NCI-H146 (cell line): ENCODE measurements at regions not wholly inside any gene's neighbourhood (a gene's known extent, or its start where the extent isn't known, plus 50 kb on each side); places are given as distances from the start of the nearest gene placed in this dataset.

Experiments used
- DNase-seq: peaks from one replicate; lab custom pipeline; 2025; lab: John Stamatoyannopoulos, UW

GRCh38 chr2:67240507-67240906 is 156.6 kb upstream of the ETAA1 start:
- no peak for DNase-seq

GRCh38 chr2:67241453-67241852 is 155.7 kb upstream of the ETAA1 start:
- no peak for DNase-seq

- DNase-seq = no peak
Measured at GRCh38 chr2:67242456-67242855, 154.7 kb upstream of the ETAA1 start.

- peak; percentile 5 for DNase-seq
Measured at GRCh38 chr2:67243919-67244318, 153.2 kb upstream of the ETAA1 start.

DNA sequence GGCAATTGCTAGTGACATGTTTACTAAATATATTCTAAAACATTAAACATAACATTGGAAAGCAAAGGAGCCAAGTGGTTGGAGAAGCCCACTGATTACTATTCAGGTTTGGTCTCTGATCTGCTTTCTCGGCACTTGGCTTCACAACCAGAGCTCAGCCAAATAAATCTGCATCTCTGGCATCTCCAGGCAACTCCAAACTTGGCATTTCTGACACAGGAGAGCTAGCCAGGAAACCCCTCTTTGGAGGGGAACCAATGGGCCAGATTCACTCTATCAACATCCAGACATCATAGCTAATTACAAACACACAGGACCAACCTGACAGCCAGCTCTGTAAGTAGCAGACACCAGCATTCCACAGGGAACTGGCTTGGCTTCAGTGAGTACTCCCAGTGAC is 150.3 kb upstream of the ETAA1 start:
- no peak for DNase-seq

GRCh38 chr2:67251741-67252140 is 145.4 kb upstream of the ETAA1 start:
- DNase-seq = no peak

GRCh38 chr2:67255933-67256615 is 141.1 kb upstream of the ETAA1 start:
- no peak for DNase-seq

DNA sequence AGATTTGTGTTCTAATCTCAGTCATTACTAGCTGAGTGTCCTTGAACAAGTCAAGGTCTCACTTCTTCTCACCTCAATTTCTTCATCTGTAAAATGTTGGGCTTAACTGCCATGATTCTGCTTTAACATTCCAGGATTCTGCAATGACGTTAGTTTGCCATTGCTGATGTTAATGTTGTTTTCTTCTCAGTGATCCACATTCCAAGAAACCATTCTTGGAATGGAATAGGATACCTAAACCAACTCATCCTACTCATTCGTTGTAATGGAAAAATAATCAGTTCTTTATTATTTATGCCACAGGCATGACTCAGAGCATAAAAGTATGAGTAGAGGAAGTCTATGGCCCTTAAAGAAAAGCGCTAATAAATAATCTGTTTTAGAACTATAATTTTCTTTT is 140.2 kb upstream of the ETAA1 start:
- no peak for DNase-seq

DNA sequence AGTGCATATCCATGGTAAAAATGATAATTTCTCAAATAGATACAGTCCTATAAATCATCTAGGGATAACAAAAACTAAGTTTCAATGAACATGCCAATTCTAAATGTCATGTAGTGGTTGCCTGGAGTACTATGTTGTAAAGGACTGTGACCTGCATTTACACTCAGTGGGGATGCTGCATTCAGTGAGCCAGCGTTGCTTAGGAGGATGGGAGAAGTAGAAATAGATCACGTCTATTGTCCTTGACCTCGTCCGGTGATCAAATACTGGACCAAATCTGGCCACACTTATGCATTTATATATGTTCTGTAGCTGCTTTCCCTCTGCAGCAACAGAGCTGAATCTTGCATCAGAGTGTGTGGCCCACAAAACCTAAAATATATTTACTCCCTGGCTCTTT is 139.0 kb upstream of the ETAA1 start:
- DNase-seq = no peak

GRCh38 chr2:67258831-67259230 is 138.3 kb upstream of the ETAA1 start:
- no peak for DNase-seq

DNA sequence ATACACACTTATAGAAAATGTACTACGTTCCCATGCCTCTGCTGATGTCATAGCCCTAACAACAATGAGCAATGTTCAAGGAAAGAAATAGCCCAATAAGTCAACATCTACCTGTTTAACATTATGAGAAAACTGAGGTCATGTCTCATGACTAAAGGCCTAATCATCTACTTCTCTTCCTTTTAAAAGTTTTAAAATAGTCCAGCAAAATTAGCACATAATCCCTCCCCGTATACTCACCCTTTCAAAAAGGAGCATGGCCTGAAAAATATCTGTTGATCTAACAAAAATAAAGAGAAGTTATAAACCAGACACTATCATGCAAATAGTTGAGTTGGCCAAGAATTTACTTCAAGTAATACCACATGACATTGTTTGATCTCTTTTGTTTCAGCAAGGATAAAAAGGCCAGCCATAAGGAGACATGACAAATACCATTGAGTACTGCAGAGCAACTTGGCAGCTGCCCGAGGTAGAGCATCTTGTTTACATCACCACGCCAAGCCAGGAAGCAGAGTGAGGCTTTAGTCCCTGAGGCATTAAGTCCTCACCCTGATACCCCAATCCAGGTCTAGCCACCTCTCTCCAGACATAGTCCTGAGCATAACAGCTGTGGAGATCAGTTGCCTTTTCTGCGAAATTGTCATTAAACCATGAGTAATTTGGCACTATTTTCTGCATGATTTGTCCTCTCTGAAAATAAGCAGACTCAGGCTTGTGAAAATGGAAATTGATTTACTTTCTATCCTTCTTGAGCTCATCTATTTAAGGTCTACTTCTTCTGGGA is 137.4 kb upstream of the ETAA1 start:
- DNase-seq = no peak

DNA sequence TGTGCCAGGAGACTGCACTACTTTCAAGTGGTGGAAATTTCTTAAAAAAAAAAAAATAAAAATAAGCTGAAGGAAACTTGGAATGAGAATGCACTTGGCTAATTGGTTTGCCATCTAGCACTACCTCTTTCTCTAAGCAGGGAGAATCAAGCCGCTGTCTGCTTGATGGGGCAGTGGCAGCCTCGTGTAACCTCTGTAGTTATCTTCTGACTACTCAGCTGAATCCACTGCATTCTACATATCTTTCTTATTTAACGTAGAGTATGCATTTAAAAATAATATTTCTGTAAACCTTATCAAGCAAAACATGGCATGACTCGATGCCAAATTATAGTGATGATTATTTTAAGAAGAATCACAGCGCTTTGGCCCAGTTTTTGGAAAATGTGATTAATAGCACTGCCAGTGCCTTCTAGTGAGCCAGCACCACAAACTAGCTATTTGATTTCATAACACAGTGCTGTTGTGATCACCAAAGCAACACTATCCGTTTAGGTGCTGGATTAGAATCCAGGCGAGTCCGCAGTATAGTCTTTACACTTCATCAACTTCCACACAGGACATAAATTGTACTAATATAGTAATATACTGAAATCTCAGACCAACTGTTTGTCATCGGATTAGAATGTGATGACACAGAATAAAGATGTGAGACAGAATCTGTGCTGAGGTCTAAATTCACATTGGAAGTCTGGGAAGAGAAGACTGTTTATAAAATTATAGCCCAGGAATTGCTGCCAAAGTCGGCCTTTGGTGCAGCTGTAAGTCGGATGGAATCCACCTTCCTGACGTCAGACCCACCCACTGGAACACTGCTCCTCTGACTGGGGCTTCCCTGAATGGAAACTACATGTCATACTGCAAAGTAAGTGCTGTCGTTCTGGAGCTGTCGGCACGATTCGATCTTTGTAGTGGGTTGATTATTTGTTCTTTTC is 136.5 kb upstream of the ETAA1 start:
- no peak for DNase-seq

GRCh38 chr2:67267241-67267640 is 129.9 kb upstream of the ETAA1 start:
- DNase-seq = no peak

DNA sequence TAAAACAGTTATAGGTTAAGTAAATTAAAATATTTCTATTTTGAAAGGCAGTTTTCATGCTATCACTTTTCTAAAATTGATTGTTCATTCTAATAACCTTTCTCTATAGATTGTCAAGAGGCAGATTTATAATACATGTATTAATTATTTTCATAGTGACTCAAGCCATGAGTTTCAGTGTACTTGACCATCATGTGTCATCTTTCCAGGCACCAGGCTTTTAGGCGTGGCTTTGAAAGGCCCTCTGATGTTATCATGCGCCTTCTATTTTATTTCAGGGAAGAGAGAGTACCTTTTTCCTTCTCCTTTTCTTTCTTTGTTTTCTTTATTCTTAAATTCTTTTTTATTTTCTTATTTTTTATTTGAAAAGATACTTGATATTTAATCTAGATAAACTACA is 128.3 kb upstream of the ETAA1 start:
- DNase-seq = no peak

- DNase-seq = no peak
Measured at GRCh38 chr2:67272195-67272594, 124.9 kb upstream of the ETAA1 start.

DNA sequence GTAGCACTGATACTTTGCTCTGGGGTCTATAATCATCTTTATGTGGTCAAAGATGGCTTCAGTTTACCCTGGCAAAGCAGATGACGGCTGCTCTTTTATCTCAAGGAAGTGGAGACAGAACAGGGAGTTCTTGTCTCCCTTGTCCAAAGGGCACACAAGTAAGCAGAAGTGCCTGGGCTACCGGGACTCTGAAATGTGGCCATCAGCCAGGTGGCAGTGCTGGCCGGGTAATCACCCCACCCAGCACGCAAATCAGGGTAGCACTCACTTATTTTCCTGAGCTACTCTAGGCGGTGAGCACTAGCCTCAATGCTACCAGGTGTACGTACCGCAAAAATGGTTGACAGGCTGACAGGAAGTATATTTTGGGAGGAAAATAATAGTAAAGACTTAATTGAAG is 119.7 kb upstream of the ETAA1 start:
- no peak for DNase-seq

GRCh38 chr2:67281101-67281500 is 116.0 kb upstream of the ETAA1 start:
- no peak for DNase-seq

- DNase-seq = no peak
Measured at GRCh38 chr2:67283641-67284040, 113.5 kb upstream of the ETAA1 start.

- DNase-seq = no peak
Measured at GRCh38 chr2:67286981-67287759, 110.0 kb upstream of the ETAA1 start.

DNA sequence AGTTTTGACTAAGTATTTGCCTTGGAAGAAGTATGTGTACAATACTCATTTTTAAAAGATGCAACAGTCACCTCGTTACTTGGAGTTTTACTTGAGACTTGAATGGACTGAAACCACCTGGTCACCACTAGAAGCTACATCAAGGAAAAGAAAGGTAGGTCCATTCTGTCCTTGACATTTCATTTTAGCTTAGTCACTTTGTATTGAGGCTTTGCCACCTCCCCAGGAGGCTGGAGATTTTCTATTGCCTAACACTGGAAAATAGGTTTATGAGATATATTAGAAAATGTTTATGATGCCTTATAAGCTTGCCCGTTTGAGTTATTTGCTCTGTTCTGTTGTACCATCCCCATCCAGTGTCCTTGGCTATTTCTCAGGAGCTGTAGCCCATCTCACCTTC is 107.9 kb upstream of the ETAA1 start:
- DNase-seq = no peak

- no peak for DNase-seq
Measured at GRCh38 chr2:67289921-67290371, 107.2 kb upstream of the ETAA1 start.
